ENCODE measurements at regions not wholly inside any gene's neighbourhood (a gene's known extent, or its start where the extent isn't known, plus 50 kb on each side); places are given as distances from the start of the nearest gene placed in this dataset.

- Mint-ChIP-seq H3K36me3 (ENCODE audit: low read depth) (no peaks in the 10 kb centered on the region), H3K27me3 (ENCODE audit: insufficient read depth, low read depth, poor library complexity) (no peaks in the 10 kb centered on the region), H3K4me1 (peaks cover 31% of the 10 kb centered on the region), H3K27ac (no peak overlapping the region), H3K4me3 (no peak overlapping the region), H3K9me3 (no peaks in the 10 kb centered on the region)
- Histone ChIP-seq H3K4me1 (ENCODE audit: insufficient read depth) (no peaks in the 10 kb centered on the region), H3K27me3 (ENCODE audit: insufficient read depth) (no peaks in the 10 kb centered on the region), H4K20me1 (replicated peaks; ENCODE audit: insufficient read depth) (no peaks in the 10 kb centered on the region), H3K4me3 (no peak overlapping the region), H3K4me2 (no peak overlapping the region), H3F3A (replicated peaks; ENCODE audit: low read depth) (no peaks in the 10 kb centered on the region), H2AFZ (no peak overlapping the region), H3K9me2 (ENCODE audit: insufficient read depth) (0 out of 2 replicates have a peak, but pooled peaks cover 4% of the 10 kb centered on the region), H3K36me3 (ENCODE audit: insufficient read depth) (no peaks in the 10 kb centered on the region), H3K79me2 (replicated peaks; ENCODE audit: insufficient read depth) (no peaks in the 10 kb centered on the region), H3K27ac (ENCODE audit: low read depth) (no peak overlapping the region)
- ATAC-seq, result no peak
- TF ChIP-seq NANOG (IDR thresholded peaks at IDR 0.05; ENCODE audit: borderline replicate concordance), result no peak
- no peak for TF ChIP-seq ZNF462 (CRISPR knock-in tag; IDR thresholded peaks at IDR 0.05)
- TF ChIP-seq ZNF114 (CRISPR knock-in tag; IDR thresholded peaks at IDR 0.05), result no peak
- no peak for DNase-seq (ENCODE audit: low spot score)
These were observed 143.2 kb upstream of the ANK3 start for GRCh38 chr10:60532696-60533468.

- H2AFZ ChIP-seq, result no peak overlapping the region
- no peaks in the 10 kb centered on the region for H3K79me2 ChIP-seq (replicated peaks; ENCODE audit: insufficient read depth)
- peaks cover 32% of the 10 kb centered on the region for H3K4me1 Mint-ChIP-seq
- no peak overlapping the region for H3K4me2 ChIP-seq
- no peaks in the 10 kb centered on the region for H3K9me3 Mint-ChIP-seq
- H3K36me3 ChIP-seq (ENCODE audit: insufficient read depth), result no peaks in the 10 kb centered on the region
- H3F3A ChIP-seq (replicated peaks; ENCODE audit: low read depth), result no peaks in the 10 kb centered on the region
- H4K20me1 ChIP-seq (replicated peaks; ENCODE audit: insufficient read depth), result no peaks in the 10 kb centered on the region
- no peaks in the 10 kb centered on the region for H3K27me3 Mint-ChIP-seq (ENCODE audit: insufficient read depth, low read depth, poor library complexity)
- no peak overlapping the region for H3K4me3 ChIP-seq
- no peaks in the 10 kb centered on the region for H3K4me1 ChIP-seq (ENCODE audit: insufficient read depth)
- H3K27me3 ChIP-seq (ENCODE audit: insufficient read depth), result no peaks in the 10 kb centered on the region
- ATAC-seq (no peak), DNase-seq (ENCODE audit: low spot score) (no peak)
- no peaks in the 10 kb centered on the region for H3K36me3 Mint-ChIP-seq (ENCODE audit: low read depth)
- H3K27ac ChIP-seq (ENCODE audit: low read depth), result no peak overlapping the region
- 0 out of 2 replicates have a peak, but pooled peaks cover 4% of the 10 kb centered on the region for H3K9me2 ChIP-seq (ENCODE audit: insufficient read depth)
- H3K4me3 Mint-ChIP-seq, result no peak overlapping the region
- H3K27ac Mint-ChIP-seq, result no peak overlapping the region
- no peak for TF ChIP-seq JUNB (IDR thresholded peaks at IDR 0.05; ENCODE audit: unreplicated experiment)
- no peak for TF ChIP-seq EZH2 (IDR thresholded peaks at IDR 0.05; ENCODE audit: low read depth, unreplicated experiment)
- TF ChIP-seq NANOG (IDR thresholded peaks at IDR 0.05; ENCODE audit: borderline replicate concordance), result no peak
- no peak for TF ChIP-seq ZNF331 (CRISPR knock-in tag; IDR thresholded peaks at IDR 0.05; ENCODE audit: low read depth)
- no peak for TF ChIP-seq ETS1 (IDR thresholded peaks at IDR 0.05)
- TF ChIP-seq EZH2phosphoT487 (IDR thresholded peaks at IDR 0.05; ENCODE audit: unreplicated experiment), result no peak
- TF ChIP-seq ZNF114 (CRISPR knock-in tag; IDR thresholded peaks at IDR 0.05), result no peak
- no peak for TF ChIP-seq CTCF (conservative IDR thresholded peaks at IDR 0.05; ENCODE audit: low read depth in 2 of 2)
These were observed 141.3 kb upstream of the ANK3 start for GRCh38 chr10:60531006-60531405.

Measured in GM23338 (cell line).